Common myeloid progenitor, CD34-positive (primary cell): ENCODE measurements at regions not wholly inside any gene's neighbourhood (a gene's known extent, or its start where the extent isn't known, plus 50 kb on each side); places are given as distances from the start of the nearest gene placed in this dataset.

Source experiments
- CTCF ChIA-PET: fragments of 350-600 bp; sonication (Branson Sonifier 250); formaldehyde crosslinking; loops from one replicate; lab custom pipeline; 2021; ENCODE audit warnings: antibody characterized with exemption; lab: Charles Lee
- POLR2A ChIA-PET: fragments of 350-600 bp; sonication (Branson Sonifier 250); formaldehyde crosslinking; loops from one replicate; lab custom pipeline; 2021; ENCODE audit warnings: antibody characterized with exemption; lab: Charles Lee
- DNase-seq, 3 donors: peaks; one replicate each; pipeline versions ENCODE4 v3.0.0 to v3.0.0-alpha.2; 2013
- H3K27ac ChIP-seq, 2 experiments: 1 replicate in 1 of 2; 2 replicates in 1 of 2; pipeline ENCODE4 v1.7.0; 2013; ENCODE audit warnings: inconsistent platforms in 2 of 2, low read length in 2 of 2, mild to moderate bottlenecking in 2 of 2, low read depth in 1 of 2, moderate library complexity in 1 of 2; ENCODE audit not compliant: severe bottlenecking in 2 of 2, insufficient read depth in 1 of 2, poor library complexity in 1 of 2
- H3K27me3 ChIP-seq, 5 experiments: replicated peaks in 2 of 5; 1 replicate in 3 of 5; 2 replicates in 2 of 5; pipeline versions ENCODE4 v1.6.1 to v1.7.0; 2013; ENCODE audit warnings: low read length in 4 of 5, mild to moderate bottlenecking in 2 of 5, moderate library complexity in 2 of 5, inconsistent platforms in 1 of 5; ENCODE audit not compliant: insufficient read depth in 5 of 5, control insufficient read depth in 4 of 5
- H3K36me3 ChIP-seq, 4 experiments: 1 replicate in 2 of 4; 2 replicates in 2 of 4; pipeline versions ENCODE4 v1.6.1 to v1.7.0; 2013; ENCODE audit warnings: low read length in 3 of 4, control low read depth in 1 of 4, mild to moderate bottlenecking in 1 of 4; ENCODE audit not compliant: control insufficient read depth in 4 of 4, insufficient read depth in 4 of 4
- H3K4me1 ChIP-seq, 4 experiments: 1 replicate in 3 of 4; 2 replicates in 1 of 4; pipeline versions ENCODE4 v1.6.1 to v1.7.1; 2013; ENCODE audit warnings: low read length in 3 of 4, mild to moderate bottlenecking in 3 of 4, control low read depth in 1 of 4, inconsistent platforms in 1 of 4, moderate library complexity in 1 of 4; ENCODE audit not compliant: control insufficient read depth in 4 of 4, insufficient read depth in 4 of 4; ENCODE audit errors: control extremely low read depth in 1 of 4
- H3K4me3 ChIP-seq, 7 experiments: 1 replicate in 4 of 7; 2 replicates in 3 of 7; pipeline versions ENCODE4 v1.5.1 to v1.7.0; 2013; ENCODE audit warnings: mild to moderate bottlenecking in 7 of 7, low read length in 6 of 7, moderate library complexity in 6 of 7, inconsistent platforms in 2 of 7, low read depth in 2 of 7, control low read depth in 1 of 7; ENCODE audit not compliant: insufficient read depth in 4 of 7, control insufficient read depth in 1 of 7; ENCODE audit errors: extremely low read depth in 1 of 7
- H3K9me3 ChIP-seq, 5 experiments: 1 replicate in 4 of 5; 2 replicates in 1 of 5; pipeline versions ENCODE4 v1.6.1 to v1.7.1; 2013; ENCODE audit warnings: low read length in 4 of 5, mild to moderate bottlenecking in 2 of 5, inconsistent platforms in 1 of 5, low read depth in 1 of 5, moderate library complexity in 1 of 5; ENCODE audit not compliant: control insufficient read depth in 4 of 5, insufficient read depth in 2 of 5; ENCODE audit errors: control extremely low read depth in 1 of 5
- WGBS: methylation state at CpG from one replicate; pipeline ENCODE4 v1.1.5; 2013; ENCODE audit not compliant: insufficient coverage; 5-methylcytosine and 5-hydroxymethylcytosine counted together

GRCh38 chr2:180901331-180901730 is 79.1 kb upstream of the UBE2E3 start:
- CTCF ChIA-PET: no interaction called here
- no peaks in the 10 kb centered on the region for H3K4me1 ChIP-seq
- H3K4me3 ChIP-seq: no peak overlapping the region
- no peaks in the 10 kb centered on the region for H3K9me3 ChIP-seq
- peak in 2 of 3 donors; percentile 0 to 7 for DNase-seq
- no peaks in the 10 kb centered on the region for H3K36me3 ChIP-seq
- peaks cover 0 to 2% (median 0%) of the 10 kb centered on the region in 5 experiments for H3K27me3 ChIP-seq
- POLR2A ChIA-PET: no interaction called here
- no peak overlapping the region for H3K27ac ChIP-seq
- 100% methylated on average over 3 of the region's 4 CpGs for WGBS

- Histone ChIP-seq H3K36me3 (no peaks in the 10 kb centered on the region), H3K4me1 (no peaks in the 10 kb centered on the region), H3K4me3 (no peak overlapping the region), H3K27ac (no peak overlapping the region), H3K9me3 (no peaks in the 10 kb centered on the region), H3K27me3 (no peaks in the 10 kb centered on the region)
- POLR2A ChIA-PET: no interaction called here
- CTCF ChIA-PET: no interaction called here
- WGBS: 100% methylated on average over 1 of the region's 1 CpG
- DNase-seq: no peak
Measured at GRCh38 chr2:180893752-180894151, 86.7 kb upstream of the UBE2E3 start.

- Histone ChIP-seq H3K27me3 (no peaks in the 10 kb centered on the region), H3K4me3 (no peak overlapping the region), H3K36me3 (no peaks in the 10 kb centered on the region), H3K27ac (no peak overlapping the region), H3K4me1 (no peaks in the 10 kb centered on the region), H3K9me3 (no peaks in the 10 kb centered on the region)
- WGBS: 89% methylated on average over 3 of the region's 4 CpGs
- CTCF ChIA-PET: no interaction called here
- DNase-seq: no peak
- POLR2A ChIA-PET: no interaction called here
Measured at GRCh38 chr2:180892091-180892490, 88.3 kb upstream of the UBE2E3 start.

- no peaks in the 10 kb centered on the region for H3K4me1 ChIP-seq
- H3K9me3 ChIP-seq: no peaks in the 10 kb centered on the region
- H3K27me3 ChIP-seq: no peaks in the 10 kb centered on the region
- H3K36me3 ChIP-seq: no peaks in the 10 kb centered on the region
- ChIA-PET CTCF (no interaction called here), POLR2A (no interaction called here)
- no peak for DNase-seq
- no peak overlapping the region for H3K4me3 ChIP-seq
- H3K27ac ChIP-seq: no peak overlapping the region
Measured at GRCh38 chr2:180891360-180891759, 89.0 kb upstream of the UBE2E3 start.

- DNase-seq: no peak
- ChIA-PET POLR2A (no interaction called here), CTCF (no interaction called here)
- WGBS: no CpG with 5 or more reads among the region's 1 CpG
- Histone ChIP-seq H3K36me3 (no peaks in the 10 kb centered on the region), H3K27ac (no peak overlapping the region), H3K9me3 (no peaks in the 10 kb centered on the region), H3K27me3 (no peaks in the 10 kb centered on the region), H3K4me3 (no peak overlapping the region), H3K4me1 (no peaks in the 10 kb centered on the region)
Measured at GRCh38 chr2:180890781-180891180, 89.6 kb upstream of the UBE2E3 start.

GRCh38 chr2:180882959-180883358 is 97.4 kb upstream of the UBE2E3 start:
- POLR2A ChIA-PET: no interaction called here

GRCh38 chr2:180876506-180876905 is 103.9 kb upstream of the UBE2E3 start:
- Histone ChIP-seq H3K9me3 (peaks cover 0 to 5% (median 0%) of the 10 kb centered on the region in 5 experiments), H3K27me3 (peaks cover 0 to 2% (median 0%) of the 10 kb centered on the region in 5 experiments), H3K4me1 (peaks cover 0 to 3% (median 0%) of the 10 kb centered on the region in 4 experiments), H3K4me3 (no peak overlapping the region), H3K27ac (no peak overlapping the region), H3K36me3 (no peaks in the 10 kb centered on the region)
- CTCF ChIA-PET: no interaction called here
- POLR2A ChIA-PET: no interaction called here
- DNase-seq: no peak
- WGBS: no CpG with 5 or more reads among the region's 3 CpGs

More at GRCh38 chr2:180882959-180883358, 97.4 kb upstream of the UBE2E3 start:
- Histone ChIP-seq H3K9me3 (peaks cover 0 to 8% (median 0%) of the 10 kb centered on the region in 5 experiments), H3K27ac (no peak overlapping the region), H3K36me3 (no peaks in the 10 kb centered on the region), H3K4me1 (peaks cover 0 to 3% (median 0%) of the 10 kb centered on the region in 4 experiments), H3K4me3 (no peak overlapping the region), H3K27me3 (no peaks in the 10 kb centered on the region)
- CTCF ChIA-PET: no interaction called here
- no peak for DNase-seq
